ENCODE measurements at regions not wholly inside any gene's neighbourhood (a gene's known extent, or its start where the extent isn't known, plus 50 kb on each side); places are given as distances from the start of the nearest gene placed in this dataset.
"Not testable (repeated sequence)": the region's sequence is repeated elsewhere in the genome, so short reads cannot be mapped to it uniquely, and the experiment has no call there.

GRCh38 chr1:200317236-200317635 is 92.6 kb downstream of the ZNF281 start:
- no peak for DNase-seq (ENCODE audit: low read depth)

GRCh38 chr1:200316148-200316803 is 93.6 kb downstream of the ZNF281 start:
- DNase-seq (ENCODE audit: low read depth): no peak

GRCh38 chr1:200314085-200314750 is 95.6 kb downstream of the ZNF281 start:
- DNase-seq (ENCODE audit: low read depth): no peak

- DNase-seq (ENCODE audit: low read depth): no peak
Observed at GRCh38 chr1:200311256-200311655, 98.6 kb downstream of the ZNF281 start.

GRCh38 chr1:200310824-200311223 is 99.0 kb downstream of the ZNF281 start:
- DNase-seq (ENCODE audit: low read depth): no peak

GRCh38 chr1:200307755-200308066 is 102.1 kb downstream of the ZNF281 start:
- no peak for DNase-seq (ENCODE audit: low read depth)

GRCh38 chr1:200306944-200307754 is 102.7 kb downstream of the ZNF281 start:
- DNase-seq (ENCODE audit: low read depth): no peak

- no peak for DNase-seq (ENCODE audit: low read depth)
Observed at GRCh38 chr1:200305806-200306205, 104.0 kb downstream of the ZNF281 start.

GRCh38 chr1:200304171-200304570 is 105.7 kb downstream of the ZNF281 start:
- DNase-seq (ENCODE audit: low read depth): no peak

- no peak for DNase-seq (ENCODE audit: low read depth)
Observed at GRCh38 chr1:200302921-200303290, 106.9 kb downstream of the ZNF281 start.

- DNase-seq (ENCODE audit: low read depth): peak; percentile 26
Observed at GRCh38 chr1:200302192-200302920, 107.5 kb downstream of the ZNF281 start.

- no peak for DNase-seq (ENCODE audit: low read depth)
Observed at GRCh38 chr1:200301152-200301551, 108.7 kb downstream of the ZNF281 start.

- no peak for DNase-seq (ENCODE audit: low read depth)
Observed at GRCh38 chr1:200299571-200299970, 110.3 kb downstream of the ZNF281 start.

- DNase-seq (ENCODE audit: low read depth): no peak
Observed at GRCh38 chr1:200298242-200298641, 111.6 kb downstream of the ZNF281 start.

GRCh38 chr1:200296091-200296661 is 113.7 kb downstream of the ZNF281 start:
- DNase-seq (ENCODE audit: low read depth): no peak

GRCh38 chr1:200294241-200294640 is 115.6 kb downstream of the ZNF281 start:
- no peak for DNase-seq (ENCODE audit: low read depth)

- no peak for DNase-seq (ENCODE audit: low read depth)
Observed at GRCh38 chr1:200292699-200293098, 117.1 kb downstream of the ZNF281 start.

- DNase-seq (ENCODE audit: low read depth): no peak
Observed at GRCh38 chr1:200291106-200291505, 118.7 kb downstream of the ZNF281 start.

- DNase-seq (ENCODE audit: low read depth): no peak
Observed at GRCh38 chr1:200290010-200290685, 119.7 kb downstream of the ZNF281 start.

GRCh38 chr1:200288226-200288625 is 121.6 kb downstream of the ZNF281 start:
- DNase-seq (ENCODE audit: low read depth): no peak

GRCh38 chr1:200284236-200284635 is 125.6 kb downstream of the ZNF281 start:
- not testable (repeated sequence) for DNase-seq (ENCODE audit: low read depth)
